Sigmoid colon (tissue), 4 donors: ENCODE measurements at regions not wholly inside any gene's neighbourhood (a gene's known extent, or its start where the extent isn't known, plus 50 kb on each side); places are given as distances from the start of the nearest gene placed in this dataset.

Experiments used
- CTCF ChIP-seq, 4 experiments: fragments of 450-650 bp in 3 of 4; fragments of 200-600 bp in 1 of 4; IDR thresholded peaks; one replicate each; pipeline ENCODE4 v1.5.1; 2016 to 2019; ENCODE audit warnings: antibody characterized with exemption in 4 of 4, mild to moderate bottlenecking in 3 of 4, moderate library complexity in 2 of 4
- POLR2AphosphoS5 ChIP-seq, 4 donors: sonication (generic); formaldehyde crosslinking; IDR thresholded peaks; one replicate each; pipeline ENCODE4 v1.6.1; 2017; ENCODE audit warnings: antibody characterized with exemption in 4 of 4

- TF ChIP-seq CTCF (IDR thresholded peaks at IDR 0.05) (no peak), POLR2AphosphoS5 (IDR thresholded peaks at IDR 0.05) (no peak)
Measured at GRCh38 chr2:153227981-153228380, 250.6 kb downstream of the RPRM start.
